ENCODE measurements at regions not wholly inside any gene's neighbourhood (a gene's known extent, or its start where the extent isn't known, plus 50 kb on each side); places are given as distances from the start of the nearest gene placed in this dataset.

GRCh38 chr10:107443813-107444212 is 279.3 kb upstream of the SORCS1 start:
- TF ChIP-seq, protein P1, sequence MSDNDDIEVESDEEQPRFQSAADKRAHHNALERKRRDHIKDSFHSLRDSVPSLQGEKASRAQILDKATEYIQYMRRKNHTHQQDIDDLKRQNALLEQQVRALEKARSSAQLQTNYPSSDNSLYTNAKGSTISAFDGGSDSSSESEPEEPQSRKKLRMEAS (IDR thresholded peaks at IDR 0.05): no peak
- TF ChIP-seq EP300 (IDR thresholded peaks at IDR 0.05; ENCODE audit: borderline replicate concordance) (no peak), RAD21 (IDR thresholded peaks at IDR 0.05; ENCODE audit: low read depth) (no peak), CEBPB (IDR thresholded peaks at IDR 0.05) (no peak), USF1 (IDR thresholded peaks at IDR 0.05) (no peak), NFIC (IDR thresholded peaks at IDR 0.05) (no peak), YY1 (IDR thresholded peaks at IDR 0.05; ENCODE audit: low read depth) (no peak), EGR1 (IDR thresholded peaks at IDR 0.05) (no peak), CREB1 (IDR thresholded peaks at IDR 0.05; ENCODE audit: low read depth) (no peak), TAF1 (IDR thresholded peaks at IDR 0.05; ENCODE audit: low read depth) (no peak), FOXM1 (IDR thresholded peaks at IDR 0.05; ENCODE audit: borderline replicate concordance, low read depth) (no peak), ZBTB7A (IDR thresholded peaks at IDR 0.05; ENCODE audit: low read depth) (no peak)
- TF ChIP-seq, protein P2, sequence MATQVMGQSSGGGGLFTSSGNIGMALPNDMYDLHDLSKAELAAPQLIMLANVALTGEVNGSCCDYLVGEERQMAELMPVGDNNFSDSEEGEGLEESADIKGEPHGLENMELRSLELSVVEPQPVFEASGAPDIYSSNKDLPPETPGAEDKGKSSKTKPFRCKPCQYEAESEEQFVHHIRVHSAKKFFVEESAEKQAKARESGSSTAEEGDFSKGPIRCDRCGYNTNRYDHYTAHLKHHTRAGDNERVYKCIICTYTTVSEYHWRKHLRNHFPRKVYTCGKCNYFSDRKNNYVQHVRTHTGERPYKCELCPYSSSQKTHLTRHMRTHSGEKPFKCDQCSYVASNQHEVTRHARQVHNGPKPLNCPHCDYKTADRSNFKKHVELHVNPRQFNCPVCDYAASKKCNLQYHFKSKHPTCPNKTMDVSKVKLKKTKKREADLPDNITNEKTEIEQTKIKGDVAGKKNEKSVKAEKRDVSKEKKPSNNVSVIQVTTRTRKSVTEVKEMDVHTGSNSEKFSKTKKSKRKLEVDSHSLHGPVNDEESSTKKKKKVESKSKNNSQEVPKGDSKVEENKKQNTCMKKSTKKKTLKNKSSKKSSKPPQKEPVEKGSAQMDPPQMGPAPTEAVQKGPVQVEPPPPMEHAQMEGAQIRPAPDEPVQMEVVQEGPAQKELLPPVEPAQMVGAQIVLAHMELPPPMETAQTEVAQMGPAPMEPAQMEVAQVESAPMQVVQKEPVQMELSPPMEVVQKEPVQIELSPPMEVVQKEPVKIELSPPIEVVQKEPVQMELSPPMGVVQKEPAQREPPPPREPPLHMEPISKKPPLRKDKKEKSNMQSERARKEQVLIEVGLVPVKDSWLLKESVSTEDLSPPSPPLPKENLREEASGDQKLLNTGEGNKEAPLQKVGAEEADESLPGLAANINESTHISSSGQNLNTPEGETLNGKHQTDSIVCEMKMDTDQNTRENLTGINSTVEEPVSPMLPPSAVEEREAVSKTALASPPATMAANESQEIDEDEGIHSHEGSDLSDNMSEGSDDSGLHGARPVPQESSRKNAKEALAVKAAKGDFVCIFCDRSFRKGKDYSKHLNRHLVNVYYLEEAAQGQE (IDR thresholded peaks at IDR 0.05; ENCODE audit: low read depth): no peak

All from Ishikawa (cell line).